ENCODE measurements at regions not wholly inside any gene's neighbourhood (a gene's known extent, or its start where the extent isn't known, plus 50 kb on each side); places are given as distances from the start of the nearest gene placed in this dataset.

GRCh38 chr7:69189406-69189805 is 408.9 kb upstream of the AUTS2 start:
- Histone ChIP-seq H3K23ac (ENCODE audit: low read length in 2 of 2) (no peak overlapping the region), H4K8ac (ENCODE audit: low read length) (no peak overlapping the region), H2BK120ac (ENCODE audit: low read depth, low read length) (no peak overlapping the region), H3K4ac (ENCODE audit: low read depth in 1 of 2, low read length in 2 of 2) (no peak overlapping the region), H3K27ac (ENCODE audit: low read length, poor library complexity, severe bottlenecking) (no peak overlapping the region), H2BK12ac (ENCODE audit: low read length in 2 of 2) (no peak overlapping the region), H3K36me3 (ENCODE audit: control insufficient read depth in 1 of 2, insufficient read depth in 2 of 2, low read depth in 1 of 2, low read length in 2 of 2) (no peaks in the 10 kb centered on the region), H3K4me3 (ENCODE audit: insufficient read depth in 1 of 2, low read depth in 1 of 2, low read length in 2 of 2) (no peak overlapping the region), H4K91ac (ENCODE audit: low read length) (no peak overlapping the region), H3K14ac (ENCODE audit: low read length in 2 of 2) (no peak overlapping the region), H2AK5ac (ENCODE audit: low read length, severe bottlenecking) (no peak overlapping the region), H3K18ac (ENCODE audit: low read depth in 1 of 2, low read length in 2 of 2) (no peak overlapping the region), H2AFZ (ENCODE audit: low read depth, low read length) (no peak overlapping the region), H3K4me2 (ENCODE audit: low read length, poor library complexity, severe bottlenecking) (no peak overlapping the region), H3K27me3 (ENCODE audit: control insufficient read depth in 1 of 2, insufficient read depth in 1 of 2, low read length in 2 of 2) (no peaks in the 10 kb centered on the region), H2BK15ac (ENCODE audit: low read depth, poor library complexity, severe bottlenecking) (no peak overlapping the region), H3K4me1 (ENCODE audit: control insufficient read depth, insufficient read depth, low read depth, low read length) (no peaks in the 10 kb centered on the region), H2BK5ac (ENCODE audit: low read depth, low read length, poor library complexity, severe bottlenecking) (no peak overlapping the region), H3K9ac (ENCODE audit: low read length) (no peak overlapping the region), H3K9me3 (ENCODE audit: control insufficient read depth, low read length) (no peaks in the 10 kb centered on the region), H3K79me1 (replicated peaks; ENCODE audit: low read length, poor library complexity, severe bottlenecking) (no peaks in the 10 kb centered on the region)
- no peak for DNase-seq
- whole genome bisulfite sequencing = 73% methylated on average over 3 of the region's 3 CpGs

- no peak overlapping the region for H3K27ac ChIP-seq (ENCODE audit: low read length, poor library complexity, severe bottlenecking)
- H2BK12ac ChIP-seq (ENCODE audit: low read length in 2 of 2) = no peak overlapping the region
- H2BK120ac ChIP-seq (ENCODE audit: low read depth, low read length) = no peak overlapping the region
- H3K9me3 ChIP-seq (ENCODE audit: control insufficient read depth, low read length) = no peaks in the 10 kb centered on the region
- no peak overlapping the region for H3K4ac ChIP-seq (ENCODE audit: low read depth in 1 of 2, low read length in 2 of 2)
- H3K18ac ChIP-seq (ENCODE audit: low read depth in 1 of 2, low read length in 2 of 2) = no peak overlapping the region
- DNase-seq = no peak
- H3K79me1 ChIP-seq (replicated peaks; ENCODE audit: low read length, poor library complexity, severe bottlenecking) = no peaks in the 10 kb centered on the region
- no peaks in the 10 kb centered on the region for H3K4me1 ChIP-seq (ENCODE audit: control insufficient read depth, insufficient read depth, low read depth, low read length)
- no peak overlapping the region for H4K91ac ChIP-seq (ENCODE audit: low read length)
- H3K14ac ChIP-seq (ENCODE audit: low read length in 2 of 2) = no peak overlapping the region
- H2BK15ac ChIP-seq (ENCODE audit: low read depth, poor library complexity, severe bottlenecking) = no peak overlapping the region
- H2AFZ ChIP-seq (ENCODE audit: low read depth, low read length) = no peak overlapping the region
- H2AK5ac ChIP-seq (ENCODE audit: low read length, severe bottlenecking) = no peak overlapping the region
- no peak overlapping the region for H3K23ac ChIP-seq (ENCODE audit: low read length in 2 of 2)
- no peaks in the 10 kb centered on the region for H3K36me3 ChIP-seq (ENCODE audit: control insufficient read depth in 1 of 2, insufficient read depth in 2 of 2, low read depth in 1 of 2, low read length in 2 of 2)
- H3K4me3 ChIP-seq (ENCODE audit: insufficient read depth in 1 of 2, low read depth in 1 of 2, low read length in 2 of 2) = no peak overlapping the region
- H3K4me2 ChIP-seq (ENCODE audit: low read length, poor library complexity, severe bottlenecking) = no peak overlapping the region
- no peaks in the 10 kb centered on the region for H3K27me3 ChIP-seq (ENCODE audit: control insufficient read depth in 1 of 2, insufficient read depth in 1 of 2, low read length in 2 of 2)
- 87% methylated on average over 3 of the region's 5 CpGs for WGBS
- H2BK5ac ChIP-seq (ENCODE audit: low read depth, low read length, poor library complexity, severe bottlenecking) = no peak overlapping the region
- H4K8ac ChIP-seq (ENCODE audit: low read length) = no peak overlapping the region
- H3K9ac ChIP-seq (ENCODE audit: low read length) = no peak overlapping the region
Observed at GRCh38 chr7:69190025-69190424, 408.2 kb upstream of the AUTS2 start.

GRCh38 chr7:69190763-69191162 is 407.5 kb upstream of the AUTS2 start:
- no peak overlapping the region for H3K18ac ChIP-seq (ENCODE audit: low read depth in 1 of 2, low read length in 2 of 2)
- DNase-seq = no peak
- H3K23ac ChIP-seq (ENCODE audit: low read length in 2 of 2) = no peak overlapping the region
- H3K9me3 ChIP-seq (ENCODE audit: control insufficient read depth, low read length) = no peaks in the 10 kb centered on the region
- H3K4me1 ChIP-seq (ENCODE audit: control insufficient read depth, insufficient read depth, low read depth, low read length) = no peaks in the 10 kb centered on the region
- no peaks in the 10 kb centered on the region for H3K27me3 ChIP-seq (ENCODE audit: control insufficient read depth in 1 of 2, insufficient read depth in 1 of 2, low read length in 2 of 2)
- H2AFZ ChIP-seq (ENCODE audit: low read depth, low read length) = no peak overlapping the region
- no peak overlapping the region for H3K9ac ChIP-seq (ENCODE audit: low read length)
- H4K8ac ChIP-seq (ENCODE audit: low read length) = no peak overlapping the region
- WGBS = 41% methylated on average over 2 of the region's 2 CpGs
- H2AK5ac ChIP-seq (ENCODE audit: low read length, severe bottlenecking) = no peak overlapping the region
- no peak overlapping the region for H2BK12ac ChIP-seq (ENCODE audit: low read length in 2 of 2)
- no peak overlapping the region for H2BK5ac ChIP-seq (ENCODE audit: low read depth, low read length, poor library complexity, severe bottlenecking)
- no peak overlapping the region for H3K14ac ChIP-seq (ENCODE audit: low read length in 2 of 2)
- H2BK15ac ChIP-seq (ENCODE audit: low read depth, poor library complexity, severe bottlenecking) = no peak overlapping the region
- H3K36me3 ChIP-seq (ENCODE audit: control insufficient read depth in 1 of 2, insufficient read depth in 2 of 2, low read depth in 1 of 2, low read length in 2 of 2) = no peaks in the 10 kb centered on the region
- H4K91ac ChIP-seq (ENCODE audit: low read length) = no peak overlapping the region
- no peak overlapping the region for H3K4me3 ChIP-seq (ENCODE audit: insufficient read depth in 1 of 2, low read depth in 1 of 2, low read length in 2 of 2)
- no peak overlapping the region for H3K27ac ChIP-seq (ENCODE audit: low read length, poor library complexity, severe bottlenecking)
- no peak overlapping the region for H3K4ac ChIP-seq (ENCODE audit: low read depth in 1 of 2, low read length in 2 of 2)
- no peak overlapping the region for H3K4me2 ChIP-seq (ENCODE audit: low read length, poor library complexity, severe bottlenecking)
- no peaks in the 10 kb centered on the region for H3K79me1 ChIP-seq (replicated peaks; ENCODE audit: low read length, poor library complexity, severe bottlenecking)
- H2BK120ac ChIP-seq (ENCODE audit: low read depth, low read length) = no peak overlapping the region

- no peaks in the 10 kb centered on the region for H3K36me3 ChIP-seq (ENCODE audit: control insufficient read depth in 1 of 2, insufficient read depth in 2 of 2, low read depth in 1 of 2, low read length in 2 of 2)
- H2BK15ac ChIP-seq (ENCODE audit: low read depth, poor library complexity, severe bottlenecking) = no peak overlapping the region
- H2AK5ac ChIP-seq (ENCODE audit: low read length, severe bottlenecking) = no peak overlapping the region
- no peak overlapping the region for H2BK12ac ChIP-seq (ENCODE audit: low read length in 2 of 2)
- no peak overlapping the region for H3K27ac ChIP-seq (ENCODE audit: low read length, poor library complexity, severe bottlenecking)
- H3K14ac ChIP-seq (ENCODE audit: low read length in 2 of 2) = no peak overlapping the region
- H4K8ac ChIP-seq (ENCODE audit: low read length) = no peak overlapping the region
- no peak overlapping the region for H2BK120ac ChIP-seq (ENCODE audit: low read depth, low read length)
- no peak overlapping the region for H3K23ac ChIP-seq (ENCODE audit: low read length in 2 of 2)
- peaks cover 4% of the 10 kb centered on the region for H3K9me3 ChIP-seq (ENCODE audit: control insufficient read depth, low read length)
- WGBS = 87% methylated on average over 2 of the region's 3 CpGs
- H3K4ac ChIP-seq (ENCODE audit: low read depth in 1 of 2, low read length in 2 of 2) = no peak overlapping the region
- H4K91ac ChIP-seq (ENCODE audit: low read length) = no peak overlapping the region
- no peaks in the 10 kb centered on the region for H3K79me1 ChIP-seq (replicated peaks; ENCODE audit: low read length, poor library complexity, severe bottlenecking)
- no peak overlapping the region for H2AFZ ChIP-seq (ENCODE audit: low read depth, low read length)
- H3K27me3 ChIP-seq (ENCODE audit: control insufficient read depth in 1 of 2, insufficient read depth in 1 of 2, low read length in 2 of 2) = no peaks in the 10 kb centered on the region
- no peak overlapping the region for H3K18ac ChIP-seq (ENCODE audit: low read depth in 1 of 2, low read length in 2 of 2)
- H3K4me1 ChIP-seq (ENCODE audit: control insufficient read depth, insufficient read depth, low read depth, low read length) = no peaks in the 10 kb centered on the region
- no peak overlapping the region for H3K4me2 ChIP-seq (ENCODE audit: low read length, poor library complexity, severe bottlenecking)
- no peak for DNase-seq
- H2BK5ac ChIP-seq (ENCODE audit: low read depth, low read length, poor library complexity, severe bottlenecking) = no peak overlapping the region
- H3K9ac ChIP-seq (ENCODE audit: low read length) = no peak overlapping the region
- no peak overlapping the region for H3K4me3 ChIP-seq (ENCODE audit: insufficient read depth in 1 of 2, low read depth in 1 of 2, low read length in 2 of 2)
Observed at GRCh38 chr7:69192134-69192533, 406.1 kb upstream of the AUTS2 start.
